GM21515 (cell line): ENCODE measurements at regions not wholly inside any gene's neighbourhood (a gene's known extent, or its start where the extent isn't known, plus 50 kb on each side); places are given as distances from the start of the nearest gene placed in this dataset.

Experiments used
- ATAC-seq: cut with Tn5 transposase; IDR thresholded peaks from one replicate; pipeline ENCODE4 v1.9.1; 2021; ENCODE audit not compliant: unreplicated experiment

DNA sequence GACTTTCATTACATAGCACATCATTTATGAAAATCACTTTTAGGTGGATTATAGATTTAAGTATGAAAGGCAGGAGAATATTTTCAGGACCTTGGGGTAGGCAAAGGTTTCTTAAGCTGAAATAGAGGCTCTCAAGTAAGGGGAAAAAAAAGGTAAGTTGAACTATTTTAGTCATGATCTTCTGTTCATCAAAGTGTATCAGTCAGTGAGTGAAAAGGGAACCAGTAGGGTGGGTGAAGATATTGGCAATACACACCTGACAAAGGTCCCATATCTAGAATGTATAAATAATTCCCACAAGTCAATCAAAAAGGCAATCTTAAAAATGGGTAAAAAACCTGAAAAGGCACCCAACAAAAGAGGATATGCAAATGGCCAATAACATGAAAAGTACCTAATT, 218.6 kb downstream of the KLF13 start:
- no peak for ATAC-seq

DNA sequence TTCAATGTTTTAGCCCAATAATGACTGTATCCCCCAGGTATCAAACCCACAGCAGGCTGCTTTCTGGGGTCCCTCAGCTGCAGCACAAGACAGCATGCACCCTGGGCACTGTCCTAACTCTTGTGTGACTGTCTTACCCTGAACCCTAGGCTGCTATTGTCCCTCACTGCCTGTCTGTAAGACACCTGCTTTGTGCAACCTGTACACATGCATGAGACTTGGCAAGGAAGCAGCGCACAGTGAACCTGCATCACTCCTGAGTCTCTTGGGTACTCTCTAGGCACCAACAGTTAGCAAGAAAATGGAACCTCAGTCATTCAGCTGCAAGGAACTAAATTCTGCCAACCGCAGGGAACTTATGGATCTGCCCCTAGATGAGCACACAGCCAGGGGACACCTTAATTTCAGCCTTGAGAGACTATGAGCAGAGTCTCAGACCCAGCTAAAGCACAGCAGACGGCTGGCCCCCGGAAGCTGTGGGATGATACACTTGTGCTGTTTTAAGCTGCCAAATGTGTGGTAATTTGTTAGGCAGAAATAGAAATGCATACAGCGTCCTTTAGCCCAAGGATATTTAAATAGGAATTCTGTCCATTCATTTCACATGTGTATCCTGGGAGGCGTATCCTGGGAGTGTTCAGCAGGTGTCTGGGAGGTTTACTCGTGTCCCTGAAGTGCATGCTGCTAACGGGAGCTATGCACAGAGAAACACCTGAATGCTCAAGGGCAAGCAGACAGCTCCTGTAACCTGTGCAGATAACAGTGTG, 223.8 kb downstream of the KLF13 start:
- no peak for ATAC-seq

DNA sequence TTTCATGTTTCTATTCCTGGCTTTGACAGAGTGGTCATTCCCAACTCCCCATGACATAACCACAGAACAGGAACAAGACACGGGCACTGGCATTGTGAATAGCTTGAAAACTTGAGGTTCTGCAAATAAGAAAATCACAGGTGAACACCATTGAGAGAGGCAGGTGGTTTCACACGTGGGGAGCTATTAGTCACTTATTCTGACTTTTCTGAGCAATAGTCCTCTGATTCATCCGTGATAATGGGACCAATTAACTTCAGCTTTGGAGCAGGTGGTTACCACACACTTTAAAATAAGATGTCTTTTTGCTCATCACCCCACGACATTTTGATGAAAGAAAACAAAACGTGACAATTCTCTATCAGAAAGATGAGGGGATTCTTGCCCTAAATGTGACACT, 224.7 kb downstream of the KLF13 start:
- no peak for ATAC-seq

DNA sequence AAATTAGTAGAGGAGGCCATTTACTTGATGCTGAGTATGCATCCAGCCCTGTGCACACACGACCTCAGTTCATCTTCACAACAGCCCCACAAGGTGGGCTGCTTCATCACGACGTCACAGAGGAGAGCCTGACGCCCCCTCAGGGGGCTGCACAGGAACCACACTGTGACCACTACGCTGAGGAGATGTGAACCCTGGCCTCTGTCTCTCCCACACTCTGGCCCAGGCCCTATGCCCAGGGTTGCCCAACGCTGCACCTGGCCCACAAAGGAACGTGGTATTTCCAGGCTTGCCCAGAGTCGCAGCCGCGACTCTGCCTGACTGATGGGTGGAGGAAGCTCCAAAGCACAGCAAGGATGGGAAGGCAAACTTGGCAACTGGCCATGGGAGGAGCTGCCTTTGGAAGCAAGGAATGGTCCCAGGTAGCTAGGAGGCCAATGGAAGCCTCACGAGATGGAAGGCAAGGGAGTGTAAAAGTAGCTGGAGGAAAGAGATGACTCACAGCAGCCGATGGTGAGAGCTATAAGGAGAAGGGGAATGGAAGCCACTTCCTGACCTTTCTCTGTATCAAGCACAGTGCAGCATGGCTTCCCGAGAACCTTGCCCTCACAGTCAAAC, 226.0 kb downstream of the KLF13 start:
- ATAC-seq: no peak

DNA sequence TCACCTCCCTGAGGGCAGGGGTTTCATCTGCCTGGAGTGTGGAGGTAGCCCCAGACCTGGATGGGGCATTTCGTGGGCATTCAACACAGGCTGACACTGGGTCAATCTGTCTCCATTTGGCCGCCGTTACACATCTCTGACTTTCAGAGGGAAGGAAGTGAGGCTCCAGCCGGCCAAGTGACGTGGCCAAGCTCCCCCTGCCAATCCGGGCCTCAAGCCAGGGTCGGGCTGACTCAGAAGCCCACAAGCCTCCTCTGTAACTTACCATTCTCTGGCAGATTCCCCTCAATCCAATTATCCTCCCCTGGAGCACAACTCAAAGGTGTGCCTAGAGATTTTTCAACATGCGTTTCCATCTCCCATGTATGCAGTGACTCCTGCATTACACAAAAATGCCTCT, 227.6 kb downstream of the KLF13 start:
- ATAC-seq: no peak

DNA sequence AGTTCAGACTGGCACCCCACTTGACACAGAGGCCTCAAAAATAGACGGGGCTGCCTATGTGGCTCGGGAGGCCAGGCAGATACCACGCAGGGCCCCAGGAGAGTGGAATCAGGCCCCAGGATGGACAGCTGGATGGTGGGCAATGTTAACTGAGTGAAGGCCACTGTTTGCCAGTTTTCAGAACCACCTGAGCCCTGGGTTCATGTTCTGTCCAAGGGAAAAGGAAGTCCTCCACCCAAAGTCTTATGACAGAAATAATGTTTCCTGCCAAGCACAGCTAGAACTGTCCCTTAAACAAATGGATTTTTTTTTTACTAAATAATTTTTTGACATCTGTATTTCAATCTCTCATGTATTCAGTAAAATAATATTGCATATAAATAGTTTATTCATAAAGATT, 228.4 kb downstream of the KLF13 start:
- no peak for ATAC-seq

DNA sequence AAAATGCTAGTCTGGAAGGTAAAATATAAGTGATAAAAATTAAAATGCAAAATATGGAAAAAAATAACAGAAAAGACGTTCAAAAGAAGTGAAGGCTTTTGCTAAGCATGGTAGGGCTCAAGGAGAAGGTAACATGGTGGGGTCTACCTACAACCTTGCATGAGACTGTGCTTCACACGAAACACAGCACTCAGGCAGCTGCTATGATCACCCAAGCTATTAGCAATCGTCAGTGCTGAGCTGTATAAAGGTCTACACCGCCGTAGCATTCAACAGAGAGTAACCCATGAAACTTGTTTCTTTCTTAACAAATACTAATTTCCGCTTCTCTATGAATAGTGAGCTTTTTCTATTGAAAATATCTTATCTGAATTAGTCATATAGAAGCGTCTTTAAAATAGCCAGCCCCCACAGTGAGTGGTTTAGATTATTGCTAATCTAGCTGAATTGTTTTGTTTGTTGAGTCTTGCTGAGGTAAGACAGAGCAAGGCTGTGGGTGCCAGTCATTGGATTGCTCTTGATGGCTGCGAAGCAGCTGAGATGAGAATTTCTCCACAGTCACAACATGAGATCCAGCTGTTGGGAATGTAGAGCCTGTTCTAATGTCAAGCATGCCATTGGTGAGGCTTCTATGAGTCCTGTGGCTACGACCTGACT, 230.0 kb downstream of the KLF13 start:
- no peak for ATAC-seq

DNA sequence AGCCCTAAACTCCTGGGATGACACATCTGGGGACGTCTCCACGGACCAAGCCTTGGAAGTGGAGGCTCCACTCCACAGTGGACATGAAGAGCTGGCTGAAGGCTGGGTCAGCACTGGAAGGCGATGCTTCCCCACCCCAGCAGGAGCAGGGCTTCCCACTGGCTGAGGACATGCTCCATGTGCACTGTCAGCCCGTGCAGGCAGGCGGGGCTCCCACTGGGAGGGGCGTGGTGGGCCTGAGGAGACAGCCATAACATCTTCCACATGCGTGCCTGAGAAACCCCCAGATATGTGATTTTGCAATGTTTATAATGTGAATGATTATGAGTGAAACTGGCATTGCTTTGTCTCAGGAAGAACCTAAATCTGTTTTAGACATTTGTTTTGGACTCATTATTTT, 231.3 kb downstream of the KLF13 start:
- ATAC-seq: no peak

DNA sequence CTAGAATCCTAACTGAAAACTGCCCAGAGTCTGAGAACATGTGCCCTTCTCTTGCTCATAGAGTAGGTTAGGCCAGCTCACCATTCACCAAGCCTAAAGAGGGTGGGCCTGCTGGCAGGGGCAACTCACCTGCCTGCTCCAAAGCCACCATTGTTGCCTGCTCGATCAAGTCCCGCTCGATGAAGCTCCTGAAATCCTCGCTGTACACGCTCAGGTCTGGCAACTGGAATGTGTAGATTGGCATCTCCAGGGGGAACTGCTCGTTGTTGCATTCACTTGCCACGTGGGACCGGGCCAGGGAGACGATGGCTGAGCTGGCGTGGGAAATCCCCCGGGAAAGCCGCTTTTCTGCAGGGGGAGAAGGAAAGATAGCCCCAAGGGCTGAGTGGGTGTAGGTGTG, 232.2 kb downstream of the KLF13 start:
- no peak for ATAC-seq

DNA sequence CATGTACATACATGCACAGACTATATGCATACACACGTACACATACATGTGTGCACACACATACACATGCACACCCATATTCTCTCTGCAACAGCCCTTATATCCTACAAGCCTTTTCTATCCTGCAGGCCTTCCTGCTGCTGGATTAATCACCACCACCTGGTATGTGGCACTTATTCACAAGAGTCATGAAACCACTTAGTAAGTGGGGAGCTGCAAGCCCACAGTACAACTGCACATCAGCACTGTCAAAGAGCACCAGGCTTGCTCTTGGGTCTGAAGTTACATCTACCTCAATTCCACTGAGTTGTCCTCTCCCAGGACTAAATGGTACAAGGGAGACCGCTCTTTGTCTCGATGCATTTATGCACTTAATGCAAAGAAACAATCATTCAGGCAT, 233.2 kb downstream of the KLF13 start:
- no peak for ATAC-seq

DNA sequence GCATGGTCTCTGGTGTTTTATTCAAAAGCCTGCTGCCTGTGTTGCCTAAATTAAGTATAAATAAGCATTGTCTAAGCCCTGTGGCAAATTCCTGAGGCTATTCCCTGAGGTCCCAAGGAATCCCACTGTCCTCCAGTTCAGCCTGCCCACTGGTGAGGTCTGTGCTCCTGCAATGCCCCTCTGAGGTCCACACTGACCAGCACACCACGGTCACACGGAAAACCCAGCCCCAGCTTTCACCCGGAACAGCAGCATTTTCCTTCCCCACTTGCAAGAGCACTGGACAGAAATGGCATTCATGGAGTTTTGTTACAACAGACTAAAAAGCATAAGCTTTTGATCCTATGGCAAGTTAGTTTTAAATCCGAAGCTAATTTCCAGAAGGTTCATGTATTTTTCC, 234.0 kb downstream of the KLF13 start:
- no peak for ATAC-seq

DNA sequence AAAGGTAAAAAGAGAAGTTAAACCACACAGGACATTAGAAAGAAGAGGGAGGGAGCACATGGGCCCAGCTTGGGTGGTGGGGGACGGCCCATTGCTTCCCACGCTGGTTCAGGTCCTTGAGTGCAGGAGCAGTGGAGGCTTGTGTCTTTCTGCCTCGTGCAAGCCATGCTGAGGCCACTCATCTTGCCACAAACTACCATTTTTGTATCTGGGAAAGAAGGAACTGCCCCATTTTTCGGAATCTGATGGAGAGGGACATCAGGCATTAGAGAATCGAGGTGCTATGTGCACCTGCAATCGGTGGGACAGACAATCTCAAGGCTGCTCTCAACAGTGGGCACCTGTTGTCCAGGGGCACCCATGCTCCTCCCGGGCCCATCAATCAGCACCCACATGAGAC, 234.5 kb downstream of the KLF13 start:
- no peak for ATAC-seq

DNA sequence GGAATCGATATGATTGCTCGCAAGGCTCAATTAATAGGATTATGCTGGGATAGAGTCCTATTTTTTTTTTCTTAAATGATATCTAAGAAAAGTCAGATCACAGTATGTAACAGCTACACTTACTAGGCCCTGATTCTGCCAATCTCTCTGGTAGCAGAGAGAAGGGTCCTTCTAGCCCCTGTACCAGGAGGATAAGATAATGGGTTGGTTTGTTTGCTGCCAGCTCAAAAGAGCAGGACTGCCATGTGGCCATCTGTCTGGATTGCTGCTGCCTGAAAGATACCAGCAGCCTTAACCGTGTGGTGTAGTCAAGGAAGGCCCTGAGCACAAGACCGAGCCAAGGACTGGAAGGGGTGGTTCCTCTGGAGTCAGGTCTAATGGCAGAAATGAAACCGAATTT, 236.4 kb downstream of the KLF13 start:
- ATAC-seq: no peak

DNA sequence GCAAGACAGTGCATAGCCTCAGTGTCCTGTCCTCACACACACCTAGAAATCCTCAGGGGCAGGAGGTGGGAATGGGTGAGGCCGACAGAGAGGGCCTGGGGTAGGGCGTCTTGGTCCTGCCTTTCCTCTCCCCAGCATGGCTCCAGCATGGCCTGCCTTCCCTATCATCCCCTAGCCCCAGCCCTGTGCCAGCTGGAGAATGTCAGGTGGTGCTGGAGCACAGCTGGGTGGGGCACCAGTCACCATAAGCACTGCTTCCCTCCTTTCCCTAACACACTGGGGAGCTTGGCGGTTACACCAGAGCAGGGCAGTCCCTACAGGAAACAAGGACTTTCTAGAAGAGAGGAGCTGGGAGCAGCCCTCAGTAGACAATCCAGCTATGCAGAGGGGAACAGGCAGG, 236.8 kb downstream of the KLF13 start:
- ATAC-seq: no peak

DNA sequence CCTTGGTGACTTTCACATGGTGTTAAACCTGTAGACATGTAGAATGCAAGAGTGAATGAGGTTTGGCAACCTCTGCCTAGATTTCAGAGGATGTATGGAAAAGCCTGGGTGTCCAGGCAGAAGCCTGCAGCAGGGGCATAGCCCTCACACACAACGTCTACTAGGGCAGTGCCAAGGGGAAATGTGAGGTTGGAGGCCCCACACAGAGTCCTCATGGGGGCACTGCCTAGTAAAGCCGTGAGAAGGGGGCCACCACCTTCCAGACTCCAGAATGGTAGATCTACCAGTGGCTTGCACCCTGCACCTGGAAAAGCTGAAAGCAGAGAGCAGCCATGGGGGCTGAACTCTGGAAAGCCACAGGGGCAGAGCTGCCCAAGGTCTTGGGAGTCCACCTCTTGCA, 241.2 kb downstream of the KLF13 start:
- no peak for ATAC-seq

DNA sequence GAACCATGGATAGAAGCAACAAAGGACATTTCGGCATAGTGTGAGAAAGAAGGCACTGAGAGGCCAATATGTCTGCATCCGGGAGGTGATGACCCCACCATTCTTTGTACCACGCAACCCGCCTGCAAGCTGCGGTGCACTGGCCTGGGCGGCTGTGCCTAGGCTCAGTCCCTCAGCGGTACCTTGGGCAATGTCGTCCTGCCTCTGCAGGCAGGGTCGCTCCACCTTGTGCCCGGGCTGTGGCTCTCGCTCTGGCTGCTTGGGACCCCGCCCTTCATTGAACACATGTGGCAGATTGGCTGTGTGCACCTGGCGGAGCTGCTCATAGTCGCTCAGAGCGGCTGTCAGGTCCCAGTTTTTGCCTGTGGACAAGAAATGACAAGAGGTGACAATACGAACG, 243.2 kb downstream of the KLF13 start:
- ATAC-seq: no peak

DNA sequence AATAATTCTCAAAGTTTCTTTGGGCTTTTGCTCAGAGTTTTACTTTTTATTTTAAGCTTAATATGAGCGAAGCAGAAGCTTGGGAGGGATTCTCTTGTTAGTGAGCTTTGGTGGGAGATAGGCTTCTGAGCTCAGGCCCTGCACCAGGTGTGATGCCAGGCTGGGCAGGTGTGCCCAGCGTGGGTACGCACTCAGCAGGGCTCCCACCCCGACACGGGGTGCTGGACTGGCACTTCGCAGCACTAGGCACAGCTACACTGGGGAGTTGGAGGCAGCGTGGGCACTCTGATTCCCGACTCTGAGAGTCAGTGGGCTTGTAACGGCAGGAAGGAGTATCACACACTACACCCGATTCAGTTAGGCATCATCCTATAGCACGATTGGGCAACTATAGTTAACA, 244.0 kb downstream of the KLF13 start:
- ATAC-seq: no peak

DNA sequence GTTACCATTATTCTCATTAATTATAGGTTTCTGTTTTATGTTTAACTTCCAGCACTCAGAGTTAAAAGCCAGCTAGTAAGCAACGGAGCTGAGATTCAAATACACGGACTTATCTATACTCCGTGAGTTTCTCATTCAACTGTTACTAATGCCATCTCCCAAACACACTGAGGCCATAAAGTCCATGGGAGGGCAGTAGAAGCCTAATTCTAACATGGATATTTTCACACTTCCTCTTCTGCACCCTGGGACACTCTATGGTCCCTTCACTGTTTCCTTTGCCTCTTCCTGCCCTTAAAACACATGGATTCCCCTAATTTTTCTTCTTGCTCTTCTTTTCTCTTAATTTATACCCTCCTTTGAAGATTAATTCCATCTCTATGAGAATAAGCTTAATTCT, 245.0 kb downstream of the KLF13 start:
- no peak for ATAC-seq

DNA sequence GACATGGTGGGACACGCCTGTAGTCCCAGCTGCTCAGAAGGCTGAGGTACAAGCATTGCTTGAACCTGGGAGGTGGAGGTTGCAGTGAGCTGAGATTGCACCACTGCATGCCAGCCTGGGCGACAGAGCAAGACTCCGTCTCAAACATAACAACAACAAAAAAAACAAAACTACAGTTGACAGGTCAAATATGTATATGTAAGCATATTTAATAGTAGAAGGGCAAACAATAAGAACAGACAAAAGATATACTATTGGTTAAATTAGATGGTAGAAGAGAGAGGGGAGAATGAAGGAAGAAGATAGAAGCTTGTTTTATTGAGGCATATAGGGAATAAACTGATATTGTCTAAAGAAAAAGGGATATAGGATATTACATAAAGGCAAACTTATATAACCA, 247.1 kb downstream of the KLF13 start:
- no peak for ATAC-seq

DNA sequence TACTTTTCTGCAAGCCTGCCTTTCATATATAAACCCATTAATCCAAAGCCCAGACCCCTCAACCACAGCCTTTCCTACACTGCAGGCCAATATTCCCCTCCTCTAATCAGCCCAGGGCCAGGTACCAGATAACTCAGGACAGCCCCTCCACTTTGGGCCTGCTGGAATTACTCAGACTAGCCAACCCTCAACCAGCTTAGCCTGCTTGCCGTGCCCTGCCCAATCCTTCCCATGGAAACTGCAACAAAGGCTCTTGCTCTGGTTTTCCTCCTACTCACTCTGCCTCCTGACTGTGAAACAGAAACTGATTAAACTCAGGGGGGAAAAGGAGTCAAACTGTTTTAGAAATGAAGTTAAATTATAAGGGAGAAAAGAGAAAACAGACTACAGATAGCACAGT, 248.1 kb downstream of the KLF13 start:
- ATAC-seq: no peak

DNA sequence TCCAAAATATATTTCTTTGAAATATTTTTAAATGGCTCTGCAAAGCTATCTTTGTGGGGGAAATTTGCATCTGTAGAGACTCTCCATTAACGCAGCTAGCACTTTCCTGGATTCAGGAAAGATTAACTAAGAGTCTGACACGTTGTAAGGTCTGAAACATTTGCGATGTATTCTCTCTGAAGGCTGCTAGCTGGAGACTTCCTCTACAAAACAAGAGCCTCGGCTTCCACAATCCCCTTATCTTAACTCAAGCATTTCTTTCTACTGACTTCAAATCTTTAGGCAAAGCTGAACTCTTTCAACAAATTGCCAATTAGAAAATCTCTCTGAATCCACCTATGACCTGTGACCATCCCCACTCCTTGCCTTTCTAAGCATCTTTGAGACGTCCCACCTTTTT, 250.5 kb downstream of the KLF13 start:
- ATAC-seq: no peak

DNA sequence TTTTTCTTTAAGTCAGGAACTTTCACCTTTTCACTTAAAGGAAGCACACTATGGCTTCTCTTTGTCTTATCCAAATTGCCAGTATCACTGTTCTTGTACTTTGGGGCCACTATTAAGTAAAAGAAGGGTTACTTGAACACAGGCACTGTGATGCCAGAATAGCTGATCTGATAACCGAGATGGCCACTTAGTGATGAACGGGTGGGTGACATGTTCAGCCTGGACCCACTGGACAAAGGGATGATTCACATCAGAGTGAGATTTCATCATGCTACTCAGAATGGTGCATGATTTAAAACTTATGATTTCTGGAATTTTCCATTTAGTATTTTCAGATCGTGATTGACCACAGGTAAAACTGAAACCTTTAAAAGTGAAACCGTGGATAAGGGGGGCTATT, 252.6 kb downstream of the KLF13 start:
- ATAC-seq: no peak

DNA sequence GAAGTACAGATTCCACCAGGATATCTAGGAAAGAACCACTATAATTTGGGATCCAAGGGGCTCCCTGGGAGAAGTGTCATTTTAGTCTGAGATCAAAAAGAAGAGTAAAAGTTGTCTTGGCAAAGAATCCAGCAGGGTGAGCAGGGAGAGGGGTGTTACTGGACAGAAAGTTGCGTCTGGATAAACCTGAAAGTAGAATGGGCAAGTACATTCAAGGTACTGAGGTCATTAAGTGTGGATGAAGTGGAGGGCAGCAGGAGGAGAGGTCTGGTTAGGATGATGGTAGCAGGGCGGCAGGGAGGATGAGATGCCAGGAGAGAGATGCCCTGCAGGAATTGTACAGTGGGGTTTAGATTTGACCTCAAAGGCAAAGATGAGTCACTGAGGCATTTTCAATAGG, 253.3 kb downstream of the KLF13 start:
- no peak for ATAC-seq
